D721Med (cell line): ENCODE measurements at regions not wholly inside any gene's neighbourhood (a gene's known extent, or its start where the extent isn't known, plus 50 kb on each side); places are given as distances from the start of the nearest gene placed in this dataset.
A peak's percentile ranks its signal among the peaks of the same experiment; 100 is the strongest.

ENCODE experiments used
- DNase-seq: peaks from one replicate; pipeline ENCODE4 v3.0.0; 2011; ENCODE audit warnings: low spot score; ENCODE audit not compliant: insufficient read length
- FAIRE-seq: peaks from 2 replicates; lab custom pipeline; 2011; peaks lifted over from hg19 to GRCh38; lab: Jason Lieb, UNC
- TF ChIP-seq, protein P1 (sequence below): IDR thresholded peaks from 2 replicates; pipeline ENCODE4 v1.5.1; 2012; ENCODE audit warnings: mild to moderate bottlenecking, control low read depth; ENCODE audit not compliant: insufficient read depth; ENCODE audit errors: missing control alignments

DNA sequence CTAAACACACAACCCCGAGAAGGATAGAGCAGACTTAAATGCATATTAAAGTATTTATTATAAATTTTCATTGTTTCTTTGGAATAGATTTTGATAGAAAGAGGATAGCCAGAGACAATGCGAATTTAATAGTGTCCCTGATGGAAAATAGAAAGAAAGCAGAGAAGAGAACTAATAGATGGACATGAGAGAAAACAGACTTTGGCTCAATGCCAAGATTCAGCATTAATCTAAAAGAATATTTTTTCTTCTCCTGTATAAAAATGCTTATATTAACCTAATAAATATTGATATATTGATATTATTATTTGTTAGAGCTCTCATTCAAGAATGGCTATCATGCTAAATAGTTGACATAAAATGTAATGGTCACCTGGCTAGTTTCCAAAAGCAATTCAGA lies 173.4 kb downstream of the KIF2B start:
- TF ChIP-seq, protein P1, sequence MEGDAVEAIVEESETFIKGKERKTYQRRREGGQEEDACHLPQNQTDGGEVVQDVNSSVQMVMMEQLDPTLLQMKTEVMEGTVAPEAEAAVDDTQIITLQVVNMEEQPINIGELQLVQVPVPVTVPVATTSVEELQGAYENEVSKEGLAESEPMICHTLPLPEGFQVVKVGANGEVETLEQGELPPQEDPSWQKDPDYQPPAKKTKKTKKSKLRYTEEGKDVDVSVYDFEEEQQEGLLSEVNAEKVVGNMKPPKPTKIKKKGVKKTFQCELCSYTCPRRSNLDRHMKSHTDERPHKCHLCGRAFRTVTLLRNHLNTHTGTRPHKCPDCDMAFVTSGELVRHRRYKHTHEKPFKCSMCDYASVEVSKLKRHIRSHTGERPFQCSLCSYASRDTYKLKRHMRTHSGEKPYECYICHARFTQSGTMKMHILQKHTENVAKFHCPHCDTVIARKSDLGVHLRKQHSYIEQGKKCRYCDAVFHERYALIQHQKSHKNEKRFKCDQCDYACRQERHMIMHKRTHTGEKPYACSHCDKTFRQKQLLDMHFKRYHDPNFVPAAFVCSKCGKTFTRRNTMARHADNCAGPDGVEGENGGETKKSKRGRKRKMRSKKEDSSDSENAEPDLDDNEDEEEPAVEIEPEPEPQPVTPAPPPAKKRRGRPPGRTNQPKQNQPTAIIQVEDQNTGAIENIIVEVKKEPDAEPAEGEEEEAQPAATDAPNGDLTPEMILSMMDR: no peak
- DNase-seq (no peak), FAIRE-seq (no peak)

DNA sequence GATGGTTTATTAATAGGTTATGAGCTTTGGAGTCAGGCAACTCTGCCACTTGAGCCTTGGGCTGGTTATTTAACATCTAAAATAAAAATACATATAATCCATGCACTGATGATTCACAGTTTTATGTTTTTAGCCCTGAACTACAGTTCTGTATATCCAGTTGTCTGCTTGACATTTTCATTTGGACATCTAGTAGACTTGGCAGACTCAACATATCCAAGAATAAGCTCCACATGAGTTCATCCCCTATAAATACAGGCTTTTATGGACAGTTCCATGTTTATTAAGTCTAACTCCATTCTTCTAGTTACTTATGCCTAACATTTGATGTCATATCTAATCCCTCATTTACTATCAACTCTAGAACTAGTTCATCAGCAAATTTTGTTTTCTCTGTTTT lies 174.2 kb downstream of the KIF2B start:
- FAIRE-seq (no peak), DNase-seq (no peak)
- TF ChIP-seq, protein P1: no peak

DNA sequence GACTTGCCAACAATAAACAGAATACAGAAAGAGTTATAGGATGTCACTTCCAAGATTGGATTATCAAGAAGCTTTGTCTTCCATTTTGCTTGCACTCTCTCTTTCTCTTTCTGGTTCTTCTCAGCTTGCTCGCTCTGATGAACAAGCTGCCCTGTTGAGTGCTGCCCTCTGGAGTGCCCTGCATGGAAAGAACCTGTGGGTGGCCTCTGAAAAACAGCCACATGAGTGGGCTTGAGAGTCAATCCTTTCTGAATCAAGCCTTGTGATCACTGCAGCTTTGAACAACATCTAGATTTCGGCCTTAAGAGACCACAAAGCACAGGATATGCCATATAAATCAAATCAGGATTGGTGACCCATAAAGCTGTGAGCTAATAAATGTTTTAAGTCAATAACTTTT lies 185.1 kb downstream of the KIF2B start:
- TF ChIP-seq, protein P1: peak; percentile 11
- FAIRE-seq: no peak

DNA sequence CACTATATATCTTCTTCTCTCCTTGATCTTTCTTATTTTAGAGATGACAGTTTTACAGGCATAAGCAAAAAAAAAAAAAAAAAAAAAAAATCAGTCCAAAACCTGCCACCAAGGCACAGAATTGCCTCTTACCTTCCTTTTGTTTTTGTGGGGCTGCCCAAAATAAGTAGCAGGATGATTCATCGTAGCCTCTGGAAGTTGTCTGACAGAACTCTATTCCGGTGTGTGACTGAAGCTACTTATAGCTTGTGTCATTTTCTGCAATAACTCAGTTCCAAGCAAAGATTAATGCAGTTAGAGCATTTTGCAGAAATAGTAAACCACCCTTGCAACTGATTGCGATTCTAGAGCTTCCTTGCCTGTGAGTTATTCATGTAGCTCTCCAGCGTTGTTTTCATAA lies 186.8 kb downstream of the KIF2B start:
- TF ChIP-seq, protein P1: no peak
- DNase-seq (no peak), FAIRE-seq (no peak)

More for the DNA sequence above, 185.1 kb downstream of the KIF2B start:
- no peak for DNase-seq

DNA sequence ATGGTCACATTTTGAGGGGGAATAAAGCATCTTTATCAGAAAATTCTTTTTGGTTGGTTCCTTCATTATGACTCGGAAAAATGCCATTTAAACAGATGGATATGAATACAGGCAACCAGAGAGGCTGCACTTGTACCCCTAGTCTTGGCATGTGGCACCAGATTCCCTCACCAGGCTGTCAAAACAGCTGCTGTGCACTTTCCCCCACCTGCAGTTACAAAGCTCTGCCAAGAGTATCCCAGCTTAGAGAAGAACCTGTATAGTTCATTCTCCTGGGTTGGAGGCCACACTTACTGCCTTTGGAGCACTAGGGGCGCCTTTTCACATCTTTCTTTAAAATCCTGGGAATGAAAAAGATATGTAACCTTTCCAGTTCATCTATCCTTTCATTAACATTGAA lies 190.3 kb downstream of the KIF2B start:
- no peak for DNase-seq

DNA sequence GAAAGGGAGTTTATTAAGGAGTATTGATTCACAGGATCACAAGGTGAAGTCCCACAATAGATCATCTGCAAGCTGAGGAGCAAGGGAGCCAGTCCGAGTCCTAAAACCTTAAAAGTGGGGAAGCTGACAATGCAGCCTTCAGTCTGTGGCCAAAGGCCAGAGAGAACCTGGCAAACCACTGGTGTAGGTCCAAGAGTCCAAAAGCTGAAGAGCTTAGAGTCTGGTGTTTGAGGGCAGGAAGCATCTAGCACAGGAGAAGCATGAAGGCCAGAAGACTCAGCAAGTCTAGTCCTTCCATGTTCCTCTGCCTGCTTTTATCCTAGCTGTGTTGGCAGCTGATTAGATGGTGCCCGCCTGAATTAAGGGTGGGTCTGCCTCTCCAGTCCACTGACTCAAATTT lies 193.0 kb downstream of the KIF2B start:
- no peak for DNase-seq
- no peak for FAIRE-seq
- TF ChIP-seq, protein P1: no peak

More for the DNA sequence above, 190.3 kb downstream of the KIF2B start:
- TF ChIP-seq, protein P1: no peak
- no peak for FAIRE-seq

DNA sequence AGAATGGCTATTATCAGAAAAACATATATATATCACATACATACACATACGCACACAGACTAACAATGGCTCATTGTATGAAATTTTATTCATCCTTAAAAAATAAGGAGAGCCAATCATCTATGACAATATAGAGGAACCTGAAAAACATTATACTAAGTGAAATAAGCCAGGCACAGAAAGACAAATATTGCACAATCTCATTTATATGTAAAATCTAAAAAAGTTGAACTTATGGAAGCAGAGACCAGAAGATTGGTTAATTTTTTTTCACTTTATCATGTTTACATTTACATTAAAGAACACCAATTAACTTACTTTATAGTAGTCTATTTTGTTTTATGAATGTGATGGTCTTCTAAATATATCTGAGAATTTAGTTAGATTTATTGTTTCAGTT lies 198.7 kb downstream of the KIF2B start:
- no peak for DNase-seq
- TF ChIP-seq, protein P1: no peak
- FAIRE-seq: no peak
